COLO668 (cell line): ENCODE measurements at regions not wholly inside any gene's neighbourhood (a gene's known extent, or its start where the extent isn't known, plus 50 kb on each side); places are given as distances from the start of the nearest gene placed in this dataset.

Source experiments
- DNase-seq: peaks from one replicate; lab custom pipeline; 2025; ENCODE audit not compliant: unreplicated experiment; lab: John Stamatoyannopoulos, UW

DNA sequence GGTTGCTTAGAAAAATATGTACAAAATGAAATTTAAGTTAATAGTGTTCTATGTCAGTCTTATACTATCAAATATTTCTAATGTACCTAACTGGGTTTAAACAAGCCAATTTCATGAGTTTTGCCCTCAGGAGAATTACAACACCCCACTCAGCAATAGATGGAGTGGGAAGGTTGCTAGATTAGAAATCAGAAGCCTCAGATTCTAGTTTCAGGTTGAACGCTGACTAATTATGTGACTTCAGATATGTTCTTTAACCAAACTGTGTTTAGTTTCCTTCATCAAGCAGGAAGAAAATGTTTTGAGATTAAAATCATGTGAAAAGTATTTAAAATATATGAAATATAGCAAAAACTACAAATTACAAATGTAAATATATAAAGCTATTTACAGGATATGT lies 133.8 kb upstream of the KCNH7 start:
- DNase-seq: no peak

DNA sequence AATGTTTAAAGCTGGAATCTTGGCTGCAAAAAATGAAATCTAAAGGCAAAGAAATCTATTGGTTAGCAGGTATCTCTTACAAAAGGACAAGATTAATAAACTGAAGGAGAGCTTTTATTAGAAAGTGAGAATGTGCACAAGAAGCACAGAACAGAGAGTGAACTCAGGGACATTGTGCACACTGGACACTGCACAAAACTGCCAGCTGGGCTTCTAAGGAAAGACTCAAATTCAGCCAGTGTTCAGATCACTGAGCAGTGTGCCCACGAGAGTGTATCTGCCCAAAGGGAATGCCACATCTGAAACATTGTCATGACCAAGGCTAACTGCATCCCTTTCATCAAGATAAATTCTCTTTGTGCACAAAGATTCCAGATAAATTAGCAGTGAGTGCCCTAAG lies 129.7 kb upstream of the KCNH7 start:
- DNase-seq: no peak

DNA sequence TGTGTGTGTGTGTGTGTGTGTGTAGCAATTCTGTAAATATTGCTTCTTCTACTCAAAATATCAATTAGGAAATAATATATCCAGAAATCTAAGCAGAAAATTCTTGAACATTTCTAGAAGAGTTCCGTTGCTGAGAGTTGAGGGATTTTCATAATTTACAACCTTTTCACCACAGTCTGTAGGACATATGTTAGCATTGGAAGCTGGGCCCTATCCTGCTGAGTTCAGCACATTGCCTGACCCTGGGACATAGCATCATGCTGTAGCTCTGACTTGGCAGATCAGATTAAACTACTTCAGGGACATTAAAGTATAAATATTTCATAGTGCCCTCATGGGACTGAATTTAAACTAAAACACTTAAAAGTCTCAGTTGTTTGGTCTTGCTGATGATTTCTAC lies 129.2 kb upstream of the KCNH7 start:
- DNase-seq: no peak

DNA sequence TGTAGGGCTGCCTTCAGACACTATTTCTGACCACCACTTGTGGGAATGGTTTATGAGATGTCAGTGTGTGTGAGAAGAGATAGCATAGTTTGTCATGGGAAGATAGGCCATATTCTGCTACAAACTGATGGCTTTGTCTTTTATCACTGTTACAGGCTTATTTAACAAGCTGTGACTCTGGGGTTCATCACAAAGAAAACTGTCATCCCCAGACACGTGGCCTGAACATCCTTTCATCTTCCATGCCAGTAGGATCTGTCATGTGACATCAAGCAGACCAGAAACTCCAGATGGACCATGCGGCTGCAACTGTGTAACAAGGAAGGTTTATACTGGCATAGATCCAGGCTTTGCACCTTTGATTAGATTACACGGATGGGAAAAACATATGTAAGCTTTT lies 128.6 kb upstream of the KCNH7 start:
- peak; percentile 10 for DNase-seq

DNA sequence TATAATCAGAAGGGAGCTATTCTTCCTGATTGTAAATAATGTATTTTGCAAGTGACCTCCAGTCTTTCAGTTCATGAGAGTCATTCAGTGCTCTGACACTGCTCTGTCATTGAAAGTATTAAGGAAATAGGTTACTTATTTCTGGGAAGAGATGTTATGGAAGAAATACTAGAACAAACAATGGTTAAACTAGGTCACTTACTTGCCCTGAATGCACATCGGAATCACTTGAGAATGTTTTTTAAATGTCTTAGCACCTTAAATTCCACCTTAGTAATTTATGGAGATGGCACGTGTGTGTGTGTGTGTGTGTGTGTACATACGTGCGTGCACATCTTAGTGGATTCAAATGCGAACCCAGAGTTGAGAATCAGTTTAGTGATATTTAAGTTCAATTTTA lies 126.6 kb upstream of the KCNH7 start:
- DNase-seq: no peak

DNA sequence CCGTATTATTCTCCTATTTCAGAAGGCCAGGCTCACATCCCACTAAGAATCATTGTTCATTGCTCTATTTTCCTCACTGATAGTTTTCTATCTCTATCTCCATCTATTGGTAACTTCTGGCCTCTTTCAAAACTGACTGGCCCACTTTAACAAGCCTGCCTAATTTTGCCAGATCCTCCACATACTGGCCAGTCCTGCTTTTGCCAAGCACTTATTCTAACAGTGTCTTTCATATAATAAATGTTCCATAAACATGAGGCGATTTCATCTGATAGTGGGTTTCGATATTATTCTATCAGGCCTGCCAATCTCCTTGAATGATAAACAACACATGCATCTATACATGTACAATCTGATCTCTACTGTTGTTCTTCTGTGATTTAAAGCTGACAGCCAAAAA lies 125.9 kb upstream of the KCNH7 start:
- no peak for DNase-seq

DNA sequence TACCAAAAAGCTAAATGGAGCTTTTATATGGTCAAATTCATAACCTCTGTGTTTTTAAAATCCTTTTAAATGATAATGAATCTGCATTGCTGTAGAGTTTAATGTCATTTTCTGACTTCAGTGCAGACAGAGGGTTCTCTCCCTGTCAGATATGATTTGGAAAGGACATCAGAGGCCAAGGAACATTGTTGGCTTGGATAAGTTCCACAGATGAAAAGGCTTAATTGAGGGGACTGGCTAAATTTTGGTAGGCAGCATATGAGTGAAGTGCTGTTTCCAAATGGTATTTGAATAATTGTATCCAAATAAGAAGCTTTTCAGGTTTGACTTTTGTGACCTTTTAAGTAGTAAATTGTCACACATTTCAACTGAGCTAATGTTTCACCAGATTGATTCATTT lies 124.6 kb upstream of the KCNH7 start:
- no peak for DNase-seq

DNA sequence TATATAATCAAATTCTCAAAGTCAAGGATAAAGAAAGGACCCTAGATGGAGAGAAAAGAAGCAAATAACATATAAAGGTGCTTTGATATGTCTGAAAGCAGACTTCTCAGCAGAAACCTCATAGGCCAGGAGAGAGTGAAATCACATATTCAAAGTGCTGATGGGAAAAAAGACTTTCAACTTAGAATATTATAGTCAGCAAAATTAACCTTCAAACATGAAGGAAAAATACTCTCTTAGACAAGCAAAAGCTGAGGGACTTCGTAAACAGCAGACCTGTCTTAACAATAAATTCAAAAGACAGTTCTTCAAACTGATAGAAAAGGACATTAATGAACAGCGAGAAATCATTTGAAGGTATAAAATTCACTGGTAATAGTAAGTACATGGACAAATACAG lies 107.2 kb upstream of the KCNH7 start:
- DNase-seq: no peak

DNA sequence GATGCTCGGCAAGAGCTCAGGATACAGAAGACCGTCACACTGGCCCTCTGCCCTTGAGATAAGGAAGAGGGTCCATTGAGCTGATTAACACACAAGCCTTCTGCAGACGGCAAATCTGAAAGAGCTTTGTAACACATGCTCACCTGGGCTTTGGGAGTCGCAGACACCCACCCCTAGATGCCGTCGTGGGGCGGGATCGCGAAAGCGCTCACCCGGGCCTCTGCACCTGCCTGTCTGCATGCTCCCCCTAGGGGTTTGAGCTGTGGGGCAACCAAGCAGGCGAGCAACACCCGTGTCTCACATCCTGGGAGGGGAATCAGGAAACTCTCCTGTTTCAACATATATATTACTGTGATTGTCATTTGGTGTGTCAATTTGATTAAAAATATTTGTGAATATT lies 99.8 kb upstream of the KCNH7 start:
- DNase-seq: no peak

DNA sequence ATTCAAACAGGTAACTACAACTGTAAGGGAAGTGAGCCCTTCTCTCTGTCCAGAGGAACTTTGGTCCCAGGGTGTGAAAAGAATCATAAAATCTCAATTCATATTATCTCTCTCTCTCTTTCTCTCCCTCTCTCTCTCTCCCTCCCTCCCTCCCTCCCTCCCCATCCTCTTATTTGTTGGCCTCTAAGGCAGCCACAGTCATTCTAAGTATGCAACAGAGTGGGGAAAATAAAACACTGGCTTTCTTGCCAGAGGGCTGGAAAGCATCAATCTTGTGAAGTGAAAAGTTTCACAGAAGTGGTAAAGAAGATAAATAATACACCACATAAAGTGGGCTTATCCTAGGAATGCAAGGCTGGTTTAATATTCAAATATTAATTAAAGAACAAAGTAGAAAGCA lies 95.6 kb upstream of the KCNH7 start:
- DNase-seq: no peak

DNA sequence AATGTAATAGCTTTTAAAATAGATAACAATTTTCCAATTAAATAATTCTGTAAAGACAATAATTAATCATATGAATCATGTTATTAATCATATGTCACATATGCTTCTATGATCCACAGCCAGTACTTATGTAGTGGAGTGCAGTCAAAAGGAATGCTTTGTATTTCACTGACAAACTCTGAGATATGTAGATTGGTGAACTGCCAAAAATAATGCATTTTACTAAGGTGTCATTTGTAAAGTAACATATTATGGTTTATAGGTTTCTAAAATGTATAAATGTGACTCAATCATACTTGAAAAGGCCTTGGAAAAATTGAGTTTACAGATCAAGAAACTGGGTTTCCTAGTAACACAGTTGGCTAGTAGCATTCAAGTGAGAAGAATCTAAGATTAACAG lies 93.8 kb upstream of the KCNH7 start:
- DNase-seq: no peak

DNA sequence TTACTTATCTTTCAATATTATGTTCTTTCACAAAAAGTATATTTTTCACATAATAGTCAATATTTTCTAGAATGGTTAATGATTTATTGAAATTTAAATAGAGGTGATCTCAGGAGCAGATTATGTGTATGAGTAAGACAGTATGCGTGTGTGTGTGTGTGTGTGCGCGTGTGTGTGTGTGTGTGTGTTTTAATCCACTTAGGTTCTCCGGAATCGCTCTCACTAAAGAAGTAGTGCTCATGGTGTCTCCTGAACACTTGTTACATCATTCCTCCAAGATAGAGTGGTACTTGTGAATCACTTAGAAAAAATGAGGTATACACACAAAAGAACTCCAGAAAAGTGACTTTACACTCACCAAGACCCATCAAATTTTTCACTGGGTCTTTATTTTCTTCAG lies 91.0 kb upstream of the KCNH7 start:
- DNase-seq: no peak

DNA sequence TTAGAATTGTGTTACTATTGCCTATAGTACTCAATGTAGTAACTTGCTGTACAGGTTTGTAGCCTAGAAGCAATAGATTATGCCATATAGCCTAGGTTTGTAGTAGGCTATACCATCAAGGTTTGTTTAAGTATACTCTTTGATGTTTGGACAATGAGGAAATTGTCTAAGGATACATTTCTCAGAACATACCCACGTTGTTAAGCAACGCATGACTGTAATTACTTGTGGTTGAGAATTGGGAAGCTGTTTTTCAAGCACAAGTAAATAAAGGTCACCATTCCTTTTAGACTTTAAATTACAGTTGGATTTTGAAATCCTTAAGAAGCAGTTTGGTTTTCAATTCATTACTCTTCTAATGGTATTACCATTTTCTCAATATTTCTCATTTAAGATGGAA lies 89.8 kb upstream of the KCNH7 start:
- DNase-seq: no peak

DNA sequence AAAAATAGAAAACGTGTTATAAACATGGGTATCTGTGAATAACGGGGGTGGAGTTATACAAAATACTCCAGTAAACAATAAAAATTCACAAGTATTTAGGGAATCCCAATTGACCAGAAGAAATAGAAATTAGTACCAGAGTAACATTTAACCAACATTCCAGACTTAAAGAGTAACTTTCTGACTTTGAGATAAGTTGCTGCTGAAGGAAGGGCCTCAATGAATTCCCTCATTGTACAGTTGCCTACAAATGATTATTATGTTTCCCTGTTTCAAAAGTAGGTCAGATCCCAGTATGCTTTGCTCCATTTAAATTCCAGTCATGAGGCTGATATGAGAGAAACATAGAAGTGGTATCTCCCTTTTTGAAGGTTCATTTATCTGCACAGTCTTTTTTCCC lies 88.3 kb upstream of the KCNH7 start:
- no peak for DNase-seq

DNA sequence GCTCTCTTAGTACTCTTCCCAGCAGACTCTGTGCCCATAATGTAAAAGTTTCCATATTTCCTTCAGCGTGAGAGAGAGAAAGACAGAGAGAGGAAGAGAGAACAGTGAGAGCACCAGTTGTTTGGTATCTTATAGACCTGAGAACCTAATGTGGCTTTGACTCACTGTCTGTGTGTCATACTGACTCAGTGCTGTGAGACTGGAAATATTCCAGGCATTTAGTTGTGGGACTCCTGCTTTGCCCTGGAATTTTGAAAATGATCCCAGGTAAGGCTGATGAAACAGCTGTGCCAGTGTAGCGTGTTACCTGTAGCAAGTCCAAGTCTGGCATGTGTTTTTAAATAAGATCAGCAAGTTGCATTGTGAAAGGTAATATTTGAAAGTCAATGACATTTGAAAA lies 87.9 kb upstream of the KCNH7 start:
- DNase-seq: no peak

DNA sequence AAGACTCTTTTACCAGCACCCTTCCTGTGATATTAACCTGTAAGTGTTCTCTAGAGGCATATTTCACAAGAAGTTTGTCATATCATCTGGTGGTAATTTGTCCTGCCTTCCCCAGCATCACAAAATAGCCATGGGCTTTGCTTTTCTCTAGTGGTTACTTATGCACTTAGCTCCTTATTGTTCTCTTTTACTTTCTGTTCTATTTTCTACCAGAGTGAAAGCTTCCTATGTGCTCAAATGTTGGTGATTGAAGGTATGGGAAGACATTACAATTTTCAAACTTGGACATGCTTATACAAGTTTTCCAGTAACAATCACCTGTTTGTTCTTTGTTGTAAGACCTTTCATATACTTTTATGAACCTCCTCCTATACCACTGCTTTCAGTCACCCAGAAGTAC lies 87.0 kb upstream of the KCNH7 start:
- no peak for DNase-seq

DNA sequence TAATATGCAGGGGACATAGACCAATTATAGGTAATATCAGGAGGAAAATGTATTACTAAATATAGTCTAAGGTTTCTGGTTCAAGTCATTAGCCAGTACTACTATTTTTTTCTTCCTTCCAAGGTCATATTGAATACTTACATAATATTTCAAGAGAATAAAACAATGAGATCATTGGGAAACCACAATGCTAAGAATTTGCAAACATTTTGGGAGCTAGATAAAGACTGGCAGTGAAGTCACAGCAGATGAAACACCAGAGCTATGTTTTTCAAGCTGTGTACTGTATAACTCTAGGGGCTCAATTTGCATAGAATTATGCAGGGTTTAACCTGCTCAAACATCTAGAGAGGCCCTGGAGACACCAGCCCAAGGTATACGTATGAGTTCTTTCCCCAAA lies 80.5 kb upstream of the KCNH7 start:
- DNase-seq: no peak

DNA sequence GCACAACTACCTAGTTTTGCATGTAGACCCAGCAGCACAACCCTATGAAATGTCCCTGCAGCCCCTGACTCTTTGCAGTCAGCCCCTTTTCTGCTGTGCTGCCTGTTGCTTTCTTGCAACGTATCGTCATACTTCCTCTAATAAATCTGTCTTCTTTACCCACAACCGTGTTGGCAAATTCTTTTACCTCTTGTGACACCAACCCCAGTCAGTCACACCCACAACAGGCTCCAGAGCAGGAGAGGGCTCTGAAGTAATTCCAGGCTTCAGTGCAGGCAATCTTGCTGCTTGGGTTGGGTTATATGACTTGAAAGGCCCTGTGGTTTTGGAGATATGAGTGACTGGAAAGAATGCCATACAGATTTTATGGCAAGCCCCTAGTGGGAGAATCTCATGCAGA lies 79.1 kb upstream of the KCNH7 start:
- no peak for DNase-seq

DNA sequence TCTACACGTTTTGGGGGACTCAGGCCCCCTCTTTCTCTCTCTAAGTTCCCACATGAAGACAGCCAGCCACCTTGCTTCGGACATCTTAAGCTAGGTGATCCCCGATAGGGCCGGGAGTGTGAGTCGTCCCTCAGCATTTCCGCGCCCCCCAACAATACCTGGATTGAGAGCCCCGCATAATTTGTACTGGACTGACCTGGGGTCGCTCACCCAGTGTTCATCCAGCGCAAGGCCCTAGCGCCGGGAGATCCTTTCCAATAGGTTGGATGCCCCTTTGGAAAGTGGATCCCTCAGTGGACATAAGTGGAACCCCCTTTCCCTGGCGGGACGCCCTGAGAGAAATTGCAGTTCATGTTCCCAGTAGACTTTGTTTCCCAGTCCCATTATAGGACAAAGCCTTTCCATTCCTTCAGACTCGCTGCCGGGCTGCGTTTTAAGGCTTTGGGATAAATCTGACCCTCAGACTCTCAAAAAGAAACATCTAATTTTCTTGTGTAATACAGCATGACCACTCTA lies 77.8 kb upstream of the KCNH7 start:
- no peak for DNase-seq

DNA sequence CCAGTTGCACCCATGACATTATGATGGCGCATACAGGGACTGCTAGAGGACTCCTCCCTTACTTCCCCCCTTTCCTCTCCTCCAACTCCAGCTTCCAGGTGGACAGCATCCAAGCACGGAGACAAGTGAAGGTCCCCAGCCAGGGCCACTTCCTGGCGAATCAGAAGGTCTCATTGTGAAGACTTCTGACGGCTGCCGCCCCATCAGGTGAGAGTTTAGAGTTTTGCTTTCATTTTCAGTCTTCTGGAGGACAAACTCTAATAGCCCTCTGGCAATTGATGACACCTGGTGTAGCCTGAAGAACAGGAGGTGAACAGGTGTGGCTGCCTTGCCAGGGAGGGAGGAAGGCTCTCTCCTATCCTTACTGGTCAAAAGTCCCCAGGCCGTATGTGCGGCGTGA lies 77.3 kb upstream of the KCNH7 start:
- DNase-seq: peak; percentile 14

DNA sequence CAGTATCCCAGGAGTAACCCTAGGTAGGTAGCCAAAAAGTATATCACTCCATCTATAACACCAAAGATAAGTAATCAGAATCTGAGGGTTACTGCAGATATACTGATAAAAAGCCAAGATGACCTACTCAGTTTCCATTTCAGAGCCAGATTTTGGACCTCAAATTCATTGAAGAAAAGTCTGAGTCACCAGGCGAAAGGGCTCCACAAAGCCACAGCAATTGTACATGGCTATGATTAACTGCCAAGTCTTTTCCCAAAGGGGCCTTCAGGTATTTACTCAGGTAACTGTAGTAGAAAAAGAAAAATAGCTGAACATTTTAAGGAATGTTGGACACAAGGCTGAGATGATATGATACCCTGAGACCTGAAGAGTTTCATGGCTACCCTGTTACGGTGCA lies 75.6 kb upstream of the KCNH7 start:
- DNase-seq: no peak

DNA sequence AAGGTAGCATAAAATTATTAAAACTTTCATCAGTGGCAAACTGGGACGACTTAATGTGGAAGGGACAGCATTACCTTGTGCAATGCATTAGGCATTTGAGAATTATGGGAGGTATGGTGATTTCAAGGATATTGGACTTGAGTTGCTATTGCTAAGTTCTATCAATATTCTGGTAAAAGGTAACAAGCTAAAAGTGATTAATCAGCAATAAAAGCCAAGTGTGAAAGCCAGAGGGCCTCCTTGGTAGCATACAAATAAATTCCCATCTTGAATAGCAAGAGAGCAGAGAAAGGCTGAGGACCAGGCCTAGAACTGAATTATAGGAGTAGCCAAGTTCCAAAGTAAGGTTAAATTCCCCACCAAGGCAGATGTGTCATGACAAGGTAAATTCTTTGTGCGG lies 74.2 kb upstream of the KCNH7 start:
- DNase-seq: no peak

DNA sequence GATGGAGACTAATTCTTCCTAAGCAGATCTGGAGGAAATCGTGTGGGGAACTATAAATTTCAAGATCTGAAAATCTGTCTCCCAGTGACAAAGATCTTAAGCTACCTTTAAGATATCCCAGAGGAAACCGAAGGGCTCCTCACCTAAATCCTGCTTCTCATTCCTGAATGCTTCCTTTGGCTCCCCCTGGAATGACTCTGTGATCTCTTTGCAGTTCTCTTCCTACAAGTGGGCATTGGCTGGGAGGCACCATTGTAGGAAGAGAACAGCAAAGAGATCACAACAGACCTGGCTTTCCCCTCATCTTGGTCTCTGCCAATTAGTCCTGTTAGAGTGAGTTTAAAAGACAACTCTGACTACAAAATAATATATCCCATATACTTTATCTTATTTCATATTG lies 70.0 kb upstream of the KCNH7 start:
- no peak for DNase-seq

DNA sequence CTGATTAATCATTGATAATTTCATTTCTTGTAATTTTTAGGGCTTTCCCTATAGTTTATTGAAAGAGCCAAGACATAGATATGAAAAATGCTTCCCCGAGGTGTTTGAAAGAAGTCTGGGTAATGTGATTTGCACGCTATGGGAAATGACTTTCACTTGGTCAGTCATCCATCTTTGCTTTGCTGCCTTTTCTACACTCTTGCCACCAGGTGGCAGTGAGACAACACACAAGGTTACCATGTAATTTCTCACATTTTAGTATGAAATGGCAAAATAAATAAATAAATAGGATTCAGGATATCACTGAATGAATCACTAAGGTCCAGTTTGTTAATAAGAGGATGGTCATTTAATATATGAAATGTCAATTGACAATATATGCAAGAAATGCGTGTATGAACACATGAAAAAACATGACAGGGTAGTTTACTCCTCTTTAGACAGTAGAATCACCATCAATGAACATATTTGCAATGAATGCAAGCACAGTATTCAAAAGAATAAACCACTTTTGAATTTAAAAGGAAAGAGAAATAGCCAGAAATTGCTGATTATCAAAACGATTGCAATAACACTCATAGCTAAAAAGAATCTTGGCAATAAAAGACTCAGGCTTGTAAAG lies 52.2 kb upstream of the KCNH7 start:
- peak; percentile 40 for DNase-seq
